GM23338 (cell line): ENCODE measurements at regions not wholly inside any gene's neighbourhood (a gene's known extent, or its start where the extent isn't known, plus 50 kb on each side); places are given as distances from the start of the nearest gene placed in this dataset.

Experiments used
- ATAC-seq: fragments of 200-7000 bp; cut with Tn5 transposase; 3 replicates; pipeline ENCODE4 v1.9.1; 2020
- DNase-seq: peaks from one replicate; pipeline ENCODE4 v3.0.0-alpha.2; 2015; ENCODE audit warnings: low spot score
- H2AFZ ChIP-seq: fragments of 200-600 bp; sonication (generic); 2 replicates; pipeline ENCODE4 v1.8.0; 2016; ENCODE audit warnings: antibody characterized with exemption, mild to moderate bottlenecking, moderate library complexity
- H3F3A ChIP-seq: fragments of 200-600 bp; sonication (generic); replicated peaks from 2 replicates; pipeline ENCODE4 v1.8.0; 2017; ENCODE audit warnings: antibody characterized with exemption, mixed run types, low read depth
- H3K27ac ChIP-seq: fragments of 200-600 bp; sonication (generic); 2 replicates; pipeline ENCODE4 v1.6.1; 2016; ENCODE audit warnings: low read depth
- H3K27me3 ChIP-seq: fragments of 200-600 bp; sonication (generic); 2 replicates; pipeline ENCODE4 v1.8.0; 2016; ENCODE audit warnings: mild to moderate bottlenecking, mixed run types, moderate library complexity; ENCODE audit not compliant: insufficient read depth
- H3K36me3 ChIP-seq: fragments of 200-600 bp; sonication (generic); 2 replicates; pipeline ENCODE4 v1.8.0; 2016; ENCODE audit warnings: mild to moderate bottlenecking; ENCODE audit not compliant: insufficient read depth
- H3K4me1 ChIP-seq: fragments of 200-600 bp; sonication (generic); 2 replicates; pipeline ENCODE4 v1.8.0; 2016; ENCODE audit warnings: mild to moderate bottlenecking, moderate library complexity; ENCODE audit not compliant: insufficient read depth
- H3K4me2 ChIP-seq: fragments of 200-600 bp; sonication (generic); 2 replicates; pipeline ENCODE4 v1.7.1; 2017; ENCODE audit warnings: mixed run types
- H3K4me3 ChIP-seq: fragments of 200-600 bp; sonication (generic); 2 replicates; pipeline ENCODE4 v1.6.1; 2016; ENCODE audit warnings: mixed run types
- H3K79me2 ChIP-seq: fragments of 200-600 bp; sonication (generic); replicated peaks from 2 replicates; pipeline ENCODE4 v1.8.0; 2017; ENCODE audit warnings: mild to moderate bottlenecking; ENCODE audit not compliant: insufficient read depth
- H3K9me2 ChIP-seq: fragments of 200-600 bp; sonication (generic); 2 replicates; pipeline ENCODE4 v1.8.0; 2017; ENCODE audit not compliant: insufficient read depth
- H4K20me1 ChIP-seq: fragments of 200-600 bp; sonication (generic); replicated peaks from 2 replicates; pipeline ENCODE4 v1.8.0; 2017; ENCODE audit warnings: mild to moderate bottlenecking; ENCODE audit not compliant: insufficient read depth
- H3K27ac Mint-ChIP-seq: 2 replicates; pipeline ENCODE4 v1.8.0; 2020; ENCODE audit warnings: inconsistent platforms, mild to moderate bottlenecking, moderate library complexity, mixed read lengths
- H3K27me3 Mint-ChIP-seq: 3 replicates; pipeline ENCODE4 v1.8.0; 2022; ENCODE audit warnings: low read depth, mild to moderate bottlenecking, moderate library complexity, mixed read lengths, inconsistent platforms; ENCODE audit not compliant: insufficient read depth, poor library complexity
- H3K36me3 Mint-ChIP-seq: 3 replicates; pipeline ENCODE4 v1.8.0; 2021; ENCODE audit warnings: low read depth, mild to moderate bottlenecking, inconsistent platforms, moderate library complexity, mixed read lengths
- H3K4me1 Mint-ChIP-seq: 3 replicates; pipeline ENCODE4 v1.8.0; 2020; ENCODE audit warnings: mild to moderate bottlenecking, inconsistent platforms, mixed read lengths
- H3K4me3 Mint-ChIP-seq: 3 replicates; pipeline ENCODE4 v1.8.0; 2021; ENCODE audit warnings: moderate library complexity, mild to moderate bottlenecking, inconsistent platforms, mixed read lengths
- H3K9me3 Mint-ChIP-seq: 3 replicates; pipeline ENCODE4 v1.8.0; 2020; ENCODE audit warnings: moderate library complexity, mild to moderate bottlenecking, inconsistent platforms, mixed read lengths
- CREB1 ChIP-seq: fragments of 250-450 bp; sonication (Bioruptor Pico); IDR thresholded peaks from 2 replicates; pipeline ENCODE4 v1.5.0; 2020; ENCODE audit warnings: low read depth, mild to moderate bottlenecking, moderate library complexity
- EZH2 ChIP-seq: fragments of 200-600 bp; sonication (generic); IDR thresholded peaks from one replicate; pipeline ENCODE4 v1.8.0; 2017; ENCODE audit warnings: antibody characterized with exemption, mild to moderate bottlenecking, low read depth; ENCODE audit not compliant: unreplicated experiment
- EZH2phosphoT487 ChIP-seq: fragments of 200-600 bp; sonication (generic); IDR thresholded peaks from one replicate; pipeline ENCODE4 v1.8.1; 2018; ENCODE audit warnings: antibody characterized with exemption; ENCODE audit not compliant: unreplicated experiment
- JUNB ChIP-seq: IDR thresholded peaks from one replicate; pipeline ENCODE4 v1.6.1; 2016; ENCODE audit warnings: antibody characterized with exemption; ENCODE audit not compliant: unreplicated experiment
- NANOG ChIP-seq: IDR thresholded peaks from 2 replicates; pipeline ENCODE4 v1.6.1; 2016; ENCODE audit warnings: antibody characterized with exemption, borderline replicate concordance
- POLR2AphosphoS5 ChIP-seq: IDR thresholded peaks from 2 replicates; pipeline ENCODE4 v1.6.1; 2016; ENCODE audit warnings: antibody characterized with exemption, low read depth
- STAT1 ChIP-seq: IDR thresholded peaks from one replicate; pipeline ENCODE4 v1.6.1; 2016; ENCODE audit warnings: antibody characterized with exemption; ENCODE audit not compliant: unreplicated experiment
- ZNF114 ChIP-seq: fragments of 250-450 bp; sonication (Bioruptor Pico); IDR thresholded peaks from 2 replicates; pipeline ENCODE4 v1.5.0; 2020; ENCODE audit warnings: mild to moderate bottlenecking, moderate library complexity
- ZNF331 ChIP-seq: fragments of 250-450 bp; sonication (Bioruptor Pico); IDR thresholded peaks from 2 replicates; pipeline ENCODE4 v1.5.0; 2020; ENCODE audit warnings: low read depth, mild to moderate bottlenecking, moderate library complexity
- TF ChIP-seq, protein P1 (sequence below): IDR thresholded peaks from 2 replicates; pipeline ENCODE4 v1.6.1; 2016; ENCODE audit warnings: antibody characterized with exemption
- TF ChIP-seq, protein P2 (sequence below), 2 experiments: fragments of 200-600 bp in 1 of 2; sonication (generic) in 1 of 2; conservative IDR thresholded peaks; 2 replicates each; pipeline versions ENCODE4 v1.5.1 to v1.6.1; 2016 to 2017; ENCODE audit warnings: antibody characterized with exemption in 2 of 2, low read depth in 2 of 2, mild to moderate bottlenecking in 2 of 2, moderate library complexity in 1 of 2
- TF ChIP-seq, protein P3 (sequence below): IDR thresholded peaks from one replicate; pipeline ENCODE4 v1.6.1; 2018; ENCODE audit warnings: antibody characterized with exemption; ENCODE audit not compliant: unreplicated experiment
- TF ChIP-seq, protein P4 (sequence below): fragments of 250-450 bp; sonication (Bioruptor Pico); IDR thresholded peaks from 2 replicates; pipeline ENCODE4 v1.5.0; 2020; ENCODE audit warnings: mild to moderate bottlenecking, moderate library complexity

DNA sequence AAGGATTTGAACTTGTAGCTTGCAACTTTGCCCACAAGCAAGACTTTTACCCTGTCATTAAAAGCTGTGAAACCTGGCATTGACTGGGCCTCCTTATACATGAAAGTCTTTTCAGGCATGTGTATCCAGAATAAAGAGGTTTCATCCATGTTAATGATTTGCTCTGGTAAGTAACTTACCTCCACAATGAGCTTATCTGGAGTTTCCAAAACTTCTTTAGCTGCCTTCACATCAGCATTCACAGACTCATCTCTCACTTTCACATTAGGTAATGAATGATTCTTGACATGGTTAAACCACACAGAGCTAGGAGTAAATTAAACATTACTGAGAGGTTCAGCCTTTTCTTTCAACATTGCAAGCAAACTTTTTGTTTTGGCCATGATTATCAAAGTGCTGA is 234.4 kb upstream of the CLEC14A start (continued):
- no peak for TF ChIP-seq JUNB

DNA sequence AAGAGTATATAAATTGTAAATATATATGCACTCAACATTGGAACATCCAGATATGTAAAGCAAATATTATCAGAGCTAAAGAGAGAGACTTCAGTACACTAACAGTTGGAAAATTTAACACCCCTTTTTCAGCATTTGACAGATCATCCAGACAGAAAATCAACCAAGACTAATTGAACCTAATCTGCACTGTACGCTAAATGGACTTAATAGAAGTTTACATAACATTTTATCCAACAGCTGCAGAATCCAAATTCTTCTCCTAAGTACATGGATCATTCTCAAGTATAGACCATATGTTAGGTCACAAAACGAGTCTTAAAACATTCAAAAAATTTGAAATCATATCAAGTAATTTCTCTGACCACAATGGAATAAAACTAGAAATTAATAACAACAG is 229.1 kb upstream of the CLEC14A start:
- Histone ChIP-seq H3K36me3 (no peaks in the 10 kb centered on the region), H3K27me3 (no peaks in the 10 kb centered on the region), H3K27ac (no peak overlapping the region), H2AFZ (no peak overlapping the region), H3K4me3 (no peak overlapping the region), H3F3A (no peaks in the 10 kb centered on the region), H4K20me1 (no peaks in the 10 kb centered on the region), H3K9me2 (peaks cover 7% of the 10 kb centered on the region; the same call in 1 of the 2 replicates), H3K4me1 (no peaks in the 10 kb centered on the region), H3K79me2 (no peaks in the 10 kb centered on the region), H3K4me2 (no peak overlapping the region)
- Mint-ChIP-seq H3K9me3 (no peaks in the 10 kb centered on the region), H3K4me3 (no peak overlapping the region), H3K27me3 (no peaks in the 10 kb centered on the region), H3K27ac (no peak overlapping the region), H3K4me1 (no peaks in the 10 kb centered on the region), H3K36me3 (no peaks in the 10 kb centered on the region)
- ATAC-seq (no peak), DNase-seq (no peak)
- TF ChIP-seq EZH2 (no peak), ZNF331 (no peak), CREB1 (CRISPR knock-in tag) (no peak), POLR2AphosphoS5 (no peak), STAT1 (no peak), ZNF114 (CRISPR knock-in tag) (no peak), EZH2phosphoT487 (no peak), JUNB (no peak), NANOG (no peak)
- TF ChIP-seq, protein P1, sequence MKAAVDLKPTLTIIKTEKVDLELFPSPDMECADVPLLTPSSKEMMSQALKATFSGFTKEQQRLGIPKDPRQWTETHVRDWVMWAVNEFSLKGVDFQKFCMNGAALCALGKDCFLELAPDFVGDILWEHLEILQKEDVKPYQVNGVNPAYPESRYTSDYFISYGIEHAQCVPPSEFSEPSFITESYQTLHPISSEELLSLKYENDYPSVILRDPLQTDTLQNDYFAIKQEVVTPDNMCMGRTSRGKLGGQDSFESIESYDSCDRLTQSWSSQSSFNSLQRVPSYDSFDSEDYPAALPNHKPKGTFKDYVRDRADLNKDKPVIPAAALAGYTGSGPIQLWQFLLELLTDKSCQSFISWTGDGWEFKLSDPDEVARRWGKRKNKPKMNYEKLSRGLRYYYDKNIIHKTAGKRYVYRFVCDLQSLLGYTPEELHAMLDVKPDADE: no peak
- TF ChIP-seq, protein P2, sequence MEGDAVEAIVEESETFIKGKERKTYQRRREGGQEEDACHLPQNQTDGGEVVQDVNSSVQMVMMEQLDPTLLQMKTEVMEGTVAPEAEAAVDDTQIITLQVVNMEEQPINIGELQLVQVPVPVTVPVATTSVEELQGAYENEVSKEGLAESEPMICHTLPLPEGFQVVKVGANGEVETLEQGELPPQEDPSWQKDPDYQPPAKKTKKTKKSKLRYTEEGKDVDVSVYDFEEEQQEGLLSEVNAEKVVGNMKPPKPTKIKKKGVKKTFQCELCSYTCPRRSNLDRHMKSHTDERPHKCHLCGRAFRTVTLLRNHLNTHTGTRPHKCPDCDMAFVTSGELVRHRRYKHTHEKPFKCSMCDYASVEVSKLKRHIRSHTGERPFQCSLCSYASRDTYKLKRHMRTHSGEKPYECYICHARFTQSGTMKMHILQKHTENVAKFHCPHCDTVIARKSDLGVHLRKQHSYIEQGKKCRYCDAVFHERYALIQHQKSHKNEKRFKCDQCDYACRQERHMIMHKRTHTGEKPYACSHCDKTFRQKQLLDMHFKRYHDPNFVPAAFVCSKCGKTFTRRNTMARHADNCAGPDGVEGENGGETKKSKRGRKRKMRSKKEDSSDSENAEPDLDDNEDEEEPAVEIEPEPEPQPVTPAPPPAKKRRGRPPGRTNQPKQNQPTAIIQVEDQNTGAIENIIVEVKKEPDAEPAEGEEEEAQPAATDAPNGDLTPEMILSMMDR (conservative IDR thresholded peaks at IDR 0.05; ENCODE audit: low read depth in 2 of 2): no peak
- TF ChIP-seq, protein P3, sequence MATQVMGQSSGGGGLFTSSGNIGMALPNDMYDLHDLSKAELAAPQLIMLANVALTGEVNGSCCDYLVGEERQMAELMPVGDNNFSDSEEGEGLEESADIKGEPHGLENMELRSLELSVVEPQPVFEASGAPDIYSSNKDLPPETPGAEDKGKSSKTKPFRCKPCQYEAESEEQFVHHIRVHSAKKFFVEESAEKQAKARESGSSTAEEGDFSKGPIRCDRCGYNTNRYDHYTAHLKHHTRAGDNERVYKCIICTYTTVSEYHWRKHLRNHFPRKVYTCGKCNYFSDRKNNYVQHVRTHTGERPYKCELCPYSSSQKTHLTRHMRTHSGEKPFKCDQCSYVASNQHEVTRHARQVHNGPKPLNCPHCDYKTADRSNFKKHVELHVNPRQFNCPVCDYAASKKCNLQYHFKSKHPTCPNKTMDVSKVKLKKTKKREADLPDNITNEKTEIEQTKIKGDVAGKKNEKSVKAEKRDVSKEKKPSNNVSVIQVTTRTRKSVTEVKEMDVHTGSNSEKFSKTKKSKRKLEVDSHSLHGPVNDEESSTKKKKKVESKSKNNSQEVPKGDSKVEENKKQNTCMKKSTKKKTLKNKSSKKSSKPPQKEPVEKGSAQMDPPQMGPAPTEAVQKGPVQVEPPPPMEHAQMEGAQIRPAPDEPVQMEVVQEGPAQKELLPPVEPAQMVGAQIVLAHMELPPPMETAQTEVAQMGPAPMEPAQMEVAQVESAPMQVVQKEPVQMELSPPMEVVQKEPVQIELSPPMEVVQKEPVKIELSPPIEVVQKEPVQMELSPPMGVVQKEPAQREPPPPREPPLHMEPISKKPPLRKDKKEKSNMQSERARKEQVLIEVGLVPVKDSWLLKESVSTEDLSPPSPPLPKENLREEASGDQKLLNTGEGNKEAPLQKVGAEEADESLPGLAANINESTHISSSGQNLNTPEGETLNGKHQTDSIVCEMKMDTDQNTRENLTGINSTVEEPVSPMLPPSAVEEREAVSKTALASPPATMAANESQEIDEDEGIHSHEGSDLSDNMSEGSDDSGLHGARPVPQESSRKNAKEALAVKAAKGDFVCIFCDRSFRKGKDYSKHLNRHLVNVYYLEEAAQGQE: no peak
- TF ChIP-seq, protein P4, sequence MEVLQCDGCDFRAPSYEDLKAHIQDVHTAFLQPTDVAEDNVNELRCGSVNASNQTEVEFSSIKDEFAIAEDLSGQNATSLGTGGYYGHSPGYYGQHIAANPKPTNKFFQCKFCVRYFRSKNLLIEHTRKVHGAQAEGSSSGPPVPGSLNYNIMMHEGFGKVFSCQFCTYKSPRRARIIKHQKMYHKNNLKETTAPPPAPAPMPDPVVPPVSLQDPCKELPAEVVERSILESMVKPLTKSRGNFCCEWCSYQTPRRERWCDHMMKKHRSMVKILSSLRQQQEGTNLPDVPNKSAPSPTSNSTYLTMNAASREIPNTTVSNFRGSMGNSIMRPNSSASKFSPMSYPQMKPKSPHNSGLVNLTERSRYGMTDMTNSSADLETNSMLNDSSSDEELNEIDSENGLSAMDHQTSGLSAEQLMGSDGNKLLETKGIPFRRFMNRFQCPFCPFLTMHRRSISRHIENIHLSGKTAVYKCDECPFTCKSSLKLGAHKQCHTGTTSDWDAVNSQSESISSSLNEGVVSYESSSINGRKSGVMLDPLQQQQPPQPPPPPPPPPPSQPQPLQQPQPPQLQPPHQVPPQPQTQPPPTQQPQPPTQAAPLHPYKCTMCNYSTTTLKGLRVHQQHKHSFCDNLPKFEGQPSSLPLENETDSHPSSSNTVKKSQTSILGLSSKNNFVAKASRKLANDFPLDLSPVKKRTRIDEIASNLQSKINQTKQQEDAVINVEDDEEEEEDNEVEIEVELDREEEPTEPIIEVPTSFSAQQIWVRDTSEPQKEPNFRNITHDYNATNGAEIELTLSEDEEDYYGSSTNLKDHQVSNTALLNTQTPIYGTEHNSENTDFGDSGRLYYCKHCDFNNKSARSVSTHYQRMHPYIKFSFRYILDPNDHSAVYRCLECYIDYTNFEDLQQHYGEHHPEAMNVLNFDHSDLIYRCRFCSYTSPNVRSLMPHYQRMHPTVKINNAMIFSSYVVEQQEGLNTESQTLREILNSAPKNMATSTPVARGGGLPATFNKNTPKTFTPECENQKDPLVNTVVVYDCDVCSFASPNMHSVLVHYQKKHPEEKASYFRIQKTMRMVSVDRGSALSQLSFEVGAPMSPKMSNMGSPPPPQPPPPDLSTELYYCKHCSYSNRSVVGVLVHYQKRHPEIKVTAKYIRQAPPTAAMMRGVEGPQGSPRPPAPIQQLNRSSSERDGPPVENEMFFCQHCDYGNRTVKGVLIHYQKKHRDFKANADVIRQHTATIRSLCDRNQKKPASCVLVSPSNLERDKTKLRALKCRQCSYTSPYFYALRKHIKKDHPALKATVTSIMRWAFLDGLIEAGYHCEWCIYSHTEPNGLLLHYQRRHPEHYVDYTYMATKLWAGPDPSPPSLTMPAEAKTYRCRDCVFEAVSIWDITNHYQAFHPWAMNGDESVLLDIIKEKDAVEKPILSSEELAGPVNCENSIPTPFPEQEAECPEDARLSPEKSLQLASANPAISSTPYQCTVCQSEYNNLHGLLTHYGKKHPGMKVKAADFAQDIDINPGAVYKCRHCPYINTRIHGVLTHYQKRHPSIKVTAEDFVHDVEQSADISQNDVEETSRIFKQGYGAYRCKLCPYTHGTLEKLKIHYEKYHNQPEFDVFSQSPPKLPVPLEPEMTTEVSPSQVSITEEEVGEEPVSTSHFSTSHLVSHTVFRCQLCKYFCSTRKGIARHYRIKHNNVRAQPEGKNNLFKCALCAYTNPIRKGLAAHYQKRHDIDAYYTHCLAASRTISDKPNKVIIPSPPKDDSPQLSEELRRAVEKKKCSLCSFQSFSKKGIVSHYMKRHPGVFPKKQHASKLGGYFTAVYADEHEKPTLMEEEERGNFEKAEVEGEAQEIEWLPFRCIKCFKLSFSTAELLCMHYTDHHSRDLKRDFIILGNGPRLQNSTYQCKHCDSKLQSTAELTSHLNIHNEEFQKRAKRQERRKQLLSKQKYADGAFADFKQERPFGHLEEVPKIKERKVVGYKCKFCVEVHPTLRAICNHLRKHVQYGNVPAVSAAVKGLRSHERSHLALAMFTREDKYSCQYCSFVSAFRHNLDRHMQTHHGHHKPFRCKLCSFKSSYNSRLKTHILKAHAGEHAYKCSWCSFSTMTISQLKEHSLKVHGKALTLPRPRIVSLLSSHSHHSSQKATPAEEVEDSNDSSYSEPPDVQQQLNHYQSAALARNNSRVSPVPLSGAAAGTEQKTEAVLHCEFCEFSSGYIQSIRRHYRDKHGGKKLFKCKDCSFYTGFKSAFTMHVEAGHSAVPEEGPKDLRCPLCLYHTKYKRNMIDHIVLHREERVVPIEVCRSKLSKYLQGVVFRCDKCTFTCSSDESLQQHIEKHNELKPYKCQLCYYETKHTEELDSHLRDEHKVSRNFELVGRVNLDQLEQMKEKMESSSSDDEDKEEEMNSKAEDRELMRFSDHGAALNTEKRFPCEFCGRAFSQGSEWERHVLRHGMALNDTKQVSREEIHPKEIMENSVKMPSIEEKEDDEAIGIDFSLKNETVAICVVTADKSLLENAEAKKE: no peak
